Panc1 (cell line): ENCODE measurements at regions not wholly inside any gene's neighbourhood (a gene's known extent, or its start where the extent isn't known, plus 50 kb on each side); places are given as distances from the start of the nearest gene placed in this dataset.

Source experiments
- ATAC-seq: fragments of 200-7000 bp; cut with Tn5 transposase; 2 replicates; pipeline ENCODE4 v1.9.1; 2020; ENCODE audit warnings: mild to moderate bottlenecking, moderate library complexity
- BruUV-seq: library from RNA; stranded (reverse); fragments of 400-500 nt; replicated peaks from 2 replicates; lab custom pipeline; 2021; lab: Mats Ljungman, UMichigan
- CTCF ChIA-PET: fragments of 300-600 bp; sonication (Branson Sonifier 250); formaldehyde crosslinking; loops from one replicate; lab custom pipeline; 2022; ENCODE audit warnings: antibody characterized with exemption; lab: Charles Lee
- POLR2A ChIA-PET: fragments of 300-600 bp; sonication (Branson Sonifier 250); formaldehyde crosslinking; loops from one replicate; lab custom pipeline; 2022; ENCODE audit warnings: antibody characterized with exemption; lab: Charles Lee
- DNase-seq: peaks from one replicate; pipeline ENCODE4 v3.0.0-alpha.2; 2010; ENCODE audit warnings: low read depth, low spot score
- H3K27ac ChIP-seq: 2 replicates; pipeline ENCODE4 v1.5.1; 2011; ENCODE audit warnings: mild to moderate bottlenecking, low read length, inconsistent platforms
- H3K27me3 ChIP-seq: fragments of 200-500 bp; sonication (Bioruptor generic); 2 replicates; pipeline ENCODE4 v1.6.0; 2014; ENCODE audit warnings: low read length, inconsistent platforms; ENCODE audit not compliant: control insufficient read depth, insufficient read depth
- H3K36me3 ChIP-seq: fragments of 200-500 bp; sonication (Bioruptor generic); 2 replicates; pipeline ENCODE4 v1.5.1; 2014; ENCODE audit warnings: inconsistent platforms, mild to moderate bottlenecking, low read length, moderate library complexity; ENCODE audit not compliant: control insufficient read depth, insufficient read depth
- H3K4me1 ChIP-seq: 2 replicates; pipeline ENCODE4 v1.5.1; 2011; ENCODE audit warnings: inconsistent platforms, mild to moderate bottlenecking, low read length, moderate library complexity; ENCODE audit not compliant: control insufficient read depth, insufficient read depth
- H3K4me3 ChIP-seq, 2 experiments: 2 replicates each; pipeline ENCODE4 v1.5.1; 2011 to 2012; ENCODE audit warnings: low read depth in 2 of 2, low read length in 2 of 2, mild to moderate bottlenecking in 2 of 2, inconsistent platforms in 1 of 2, moderate library complexity in 1 of 2
- H3K9me3 ChIP-seq: fragments of 200-500 bp; sonication (Bioruptor generic); 2 replicates; pipeline ENCODE4 v1.5.1; 2014; ENCODE audit warnings: low read depth, mild to moderate bottlenecking, inconsistent platforms, low read length, moderate library complexity; ENCODE audit not compliant: control insufficient read depth, insufficient read depth
- POLR2AphosphoS5 ChIP-seq: IDR thresholded peaks from 2 replicates; pipeline ENCODE4 v1.6.1; 2012; ENCODE audit warnings: mild to moderate bottlenecking, low read depth, low read length, moderate library complexity
- SIN3A ChIP-seq: IDR thresholded peaks from 2 replicates; pipeline ENCODE4 v1.6.1; 2012; ENCODE audit warnings: low read depth, mild to moderate bottlenecking, low read length, moderate library complexity, borderline replicate concordance; ENCODE audit not compliant: insufficient read depth
- TCF7L2 ChIP-seq: IDR thresholded peaks from 2 replicates; pipeline ENCODE4 v1.6.1; 2011; ENCODE audit warnings: mild to moderate bottlenecking, low read depth, low read length, inconsistent platforms
- in situ Hi-C: cut with HindIII; loops from 2 replicates; pipeline ENCODE4 v1.10.0; 2016; ENCODE audit warnings: low sequenced_read_pairs, low pct_unique_long_range_greater_than_20kb
- intact Hi-C: fragments of 100-400 bp; cut with micrococcal nuclease; formaldehyde crosslinking; loops from one replicate; pipeline ENCODE4 v1.10.0; 2022; ENCODE audit not compliant: unreplicated experiment
- TF ChIP-seq, protein P1 (sequence below), 2 experiments: IDR thresholded peaks; 2 replicates each; pipeline ENCODE4 v1.6.1; 2011 to 2012; ENCODE audit warnings: low read depth in 2 of 2, control low read depth in 1 of 2, low read length in 1 of 2, mild to moderate bottlenecking in 1 of 2, moderate library complexity in 1 of 2; ENCODE audit not compliant: insufficient read depth in 1 of 2
- TF ChIP-seq, protein P2 (sequence below): fragments of 450-650 bp; IDR thresholded peaks from 2 replicates; pipeline ENCODE4 v1.5.1; 2017; ENCODE audit warnings: mild to moderate bottlenecking

DNA sequence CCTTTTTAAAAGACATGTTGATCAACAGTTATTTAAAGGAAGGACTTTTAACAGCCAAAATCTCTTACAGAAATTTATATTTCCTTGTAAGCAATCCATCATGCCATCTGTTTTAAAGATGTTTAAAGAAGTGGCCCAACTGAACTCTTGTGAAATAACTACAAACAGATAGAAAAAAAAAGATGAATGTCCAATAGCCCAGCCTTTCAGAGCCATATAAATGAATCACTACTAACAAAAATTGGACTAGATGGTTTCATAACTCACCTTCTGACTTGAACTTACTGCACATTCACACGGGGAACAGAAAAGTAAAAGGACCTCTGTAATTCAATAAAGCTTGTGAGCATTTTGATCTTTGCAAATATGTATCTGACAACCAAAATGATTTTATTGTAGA lies 319.0 kb upstream of the CHAC2 start:
- TF ChIP-seq POLR2AphosphoS5 (no peak), SIN3A (no peak), TCF7L2 (no peak)
- TF ChIP-seq, protein P1, sequence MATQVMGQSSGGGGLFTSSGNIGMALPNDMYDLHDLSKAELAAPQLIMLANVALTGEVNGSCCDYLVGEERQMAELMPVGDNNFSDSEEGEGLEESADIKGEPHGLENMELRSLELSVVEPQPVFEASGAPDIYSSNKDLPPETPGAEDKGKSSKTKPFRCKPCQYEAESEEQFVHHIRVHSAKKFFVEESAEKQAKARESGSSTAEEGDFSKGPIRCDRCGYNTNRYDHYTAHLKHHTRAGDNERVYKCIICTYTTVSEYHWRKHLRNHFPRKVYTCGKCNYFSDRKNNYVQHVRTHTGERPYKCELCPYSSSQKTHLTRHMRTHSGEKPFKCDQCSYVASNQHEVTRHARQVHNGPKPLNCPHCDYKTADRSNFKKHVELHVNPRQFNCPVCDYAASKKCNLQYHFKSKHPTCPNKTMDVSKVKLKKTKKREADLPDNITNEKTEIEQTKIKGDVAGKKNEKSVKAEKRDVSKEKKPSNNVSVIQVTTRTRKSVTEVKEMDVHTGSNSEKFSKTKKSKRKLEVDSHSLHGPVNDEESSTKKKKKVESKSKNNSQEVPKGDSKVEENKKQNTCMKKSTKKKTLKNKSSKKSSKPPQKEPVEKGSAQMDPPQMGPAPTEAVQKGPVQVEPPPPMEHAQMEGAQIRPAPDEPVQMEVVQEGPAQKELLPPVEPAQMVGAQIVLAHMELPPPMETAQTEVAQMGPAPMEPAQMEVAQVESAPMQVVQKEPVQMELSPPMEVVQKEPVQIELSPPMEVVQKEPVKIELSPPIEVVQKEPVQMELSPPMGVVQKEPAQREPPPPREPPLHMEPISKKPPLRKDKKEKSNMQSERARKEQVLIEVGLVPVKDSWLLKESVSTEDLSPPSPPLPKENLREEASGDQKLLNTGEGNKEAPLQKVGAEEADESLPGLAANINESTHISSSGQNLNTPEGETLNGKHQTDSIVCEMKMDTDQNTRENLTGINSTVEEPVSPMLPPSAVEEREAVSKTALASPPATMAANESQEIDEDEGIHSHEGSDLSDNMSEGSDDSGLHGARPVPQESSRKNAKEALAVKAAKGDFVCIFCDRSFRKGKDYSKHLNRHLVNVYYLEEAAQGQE (IDR thresholded peaks at IDR 0.05; ENCODE audit: insufficient read depth in 1 of 2, low read depth in 2 of 2, low read length in 1 of 2) = no peak
- TF ChIP-seq, protein P2, sequence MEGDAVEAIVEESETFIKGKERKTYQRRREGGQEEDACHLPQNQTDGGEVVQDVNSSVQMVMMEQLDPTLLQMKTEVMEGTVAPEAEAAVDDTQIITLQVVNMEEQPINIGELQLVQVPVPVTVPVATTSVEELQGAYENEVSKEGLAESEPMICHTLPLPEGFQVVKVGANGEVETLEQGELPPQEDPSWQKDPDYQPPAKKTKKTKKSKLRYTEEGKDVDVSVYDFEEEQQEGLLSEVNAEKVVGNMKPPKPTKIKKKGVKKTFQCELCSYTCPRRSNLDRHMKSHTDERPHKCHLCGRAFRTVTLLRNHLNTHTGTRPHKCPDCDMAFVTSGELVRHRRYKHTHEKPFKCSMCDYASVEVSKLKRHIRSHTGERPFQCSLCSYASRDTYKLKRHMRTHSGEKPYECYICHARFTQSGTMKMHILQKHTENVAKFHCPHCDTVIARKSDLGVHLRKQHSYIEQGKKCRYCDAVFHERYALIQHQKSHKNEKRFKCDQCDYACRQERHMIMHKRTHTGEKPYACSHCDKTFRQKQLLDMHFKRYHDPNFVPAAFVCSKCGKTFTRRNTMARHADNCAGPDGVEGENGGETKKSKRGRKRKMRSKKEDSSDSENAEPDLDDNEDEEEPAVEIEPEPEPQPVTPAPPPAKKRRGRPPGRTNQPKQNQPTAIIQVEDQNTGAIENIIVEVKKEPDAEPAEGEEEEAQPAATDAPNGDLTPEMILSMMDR = no peak
- CTCF ChIA-PET = no interaction called here

DNA sequence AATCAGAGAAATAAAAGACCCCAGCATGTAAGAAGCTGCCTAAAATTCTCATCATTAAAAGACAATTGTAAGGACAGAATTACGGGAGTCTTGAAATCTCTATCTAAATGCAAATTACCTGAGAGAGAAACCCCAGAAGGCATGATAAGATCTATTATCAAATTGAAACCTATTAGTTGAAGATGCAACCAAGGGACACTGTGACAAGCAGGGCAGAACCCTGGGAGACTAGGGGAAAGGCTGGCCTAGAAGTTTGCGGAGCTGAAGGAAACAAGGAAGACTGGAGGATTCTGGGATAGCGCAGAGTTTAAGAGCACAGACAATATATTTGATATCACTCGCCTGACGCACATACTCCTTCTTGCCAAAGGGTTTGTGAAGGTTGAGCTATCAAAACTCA lies 319.5 kb upstream of the CHAC2 start:
- TF ChIP-seq POLR2AphosphoS5 (no peak), SIN3A (no peak), TCF7L2 (no peak)
- TF ChIP-seq, protein P1 (IDR thresholded peaks at IDR 0.05; ENCODE audit: insufficient read depth in 1 of 2, low read depth in 2 of 2, low read length in 1 of 2) = no peak
- TF ChIP-seq, protein P2 = no peak
- no TSS peak for BruUV-seq
- no peak for DNase-seq
- POLR2A ChIA-PET = no interaction called here
- CTCF ChIA-PET = no interaction called here
- Histone ChIP-seq H3K27me3 (no peaks in the 10 kb centered on the region), H3K9me3 (no peaks in the 10 kb centered on the region), H3K4me3 (no peak overlapping the region), H3K36me3 (no peaks in the 10 kb centered on the region), H3K4me1 (no peaks in the 10 kb centered on the region), H3K27ac (no peak overlapping the region)
- intact Hi-C loops (no loop called here), in situ Hi-C loops (no loop called here)
- no peak for ATAC-seq

More for the DNA sequence above, 319.0 kb upstream of the CHAC2 start:
- POLR2A ChIA-PET = no interaction called here
- in situ Hi-C loops (no loop called here), intact Hi-C loops (no loop called here)
- Histone ChIP-seq H3K27ac (no peak overlapping the region), H3K9me3 (no peaks in the 10 kb centered on the region), H3K4me1 (no peaks in the 10 kb centered on the region), H3K27me3 (no peaks in the 10 kb centered on the region), H3K4me3 (no peak overlapping the region), H3K36me3 (no peaks in the 10 kb centered on the region)
- ATAC-seq (no peak), DNase-seq (no peak)
- BruUV-seq = no TSS peak
